PC-3 (cell line): ENCODE measurements at regions not wholly inside any gene's neighbourhood (a gene's known extent, or its start where the extent isn't known, plus 50 kb on each side); places are given as distances from the start of the nearest gene placed in this dataset.
A peak's percentile ranks its signal among the peaks of the same experiment; 100 is the strongest.

ENCODE experiments used
- ATAC-seq: fragments of 200-7000 bp; cut with Tn5 transposase; 2 replicates; pipeline ENCODE4 v1.9.1; 2020; ENCODE audit warnings: mild to moderate bottlenecking, moderate library complexity
- BruUV-seq: library from RNA; stranded (reverse); fragments of 400-500 nt; replicated peaks from 2 replicates; lab custom pipeline; 2021; lab: Mats Ljungman, UMichigan
- CTCF ChIA-PET: fragments of 300-600 bp; sonication (Branson Sonifier 250); formaldehyde crosslinking; loops from one replicate; lab custom pipeline; 2022; ENCODE audit warnings: antibody characterized with exemption; lab: Charles Lee
- POLR2A ChIA-PET: fragments of 300-600 bp; sonication (Branson Sonifier 250); formaldehyde crosslinking; loops from one replicate; lab custom pipeline; 2022; ENCODE audit warnings: antibody characterized with exemption; ENCODE audit not compliant: unreplicated experiment; lab: Charles Lee
- DNase-seq: peaks from one replicate; pipeline ENCODE4 v3.0.0-alpha.2; 2015
- H2AFZ ChIP-seq: fragments of 300-600 bp; sonication (generic); 2 replicates; pipeline ENCODE4 v1.6.0; 2016; ENCODE audit warnings: antibody characterized with exemption, low read length
- H3F3A ChIP-seq: fragments of 300-600 bp; sonication (generic); one replicate; pipeline ENCODE4 v1.6.0; 2017; ENCODE audit warnings: antibody characterized with exemption, low read length, control low read depth, mild to moderate bottlenecking; ENCODE audit not compliant: unreplicated experiment
- H3K27ac ChIP-seq: fragments of 300-600 bp; sonication (generic); 2 replicates; pipeline ENCODE4 v1.5.1; 2016; ENCODE audit warnings: mild to moderate bottlenecking, low read length
- H3K27me3 ChIP-seq: fragments of 300-600 bp; sonication (generic); 2 replicates; pipeline ENCODE4 v1.6.1; 2016; ENCODE audit warnings: low read length, mixed read lengths
- H3K36me3 ChIP-seq: fragments of 300-600 bp; sonication (generic); 2 replicates; pipeline ENCODE4 v1.6.1; 2016; ENCODE audit warnings: low read depth, mixed run types, low read length, mixed read lengths
- H3K4me1 ChIP-seq: fragments of 300-600 bp; sonication (generic); 2 replicates; pipeline ENCODE4 v1.5.1; 2016; ENCODE audit warnings: low read length; ENCODE audit not compliant: insufficient read depth
- H3K4me2 ChIP-seq: fragments of 300-600 bp; sonication (generic); 2 replicates; pipeline ENCODE4 v1.6.0; 2016; ENCODE audit warnings: low read length
- H3K4me3 ChIP-seq: fragments of 300-600 bp; sonication (generic); 2 replicates; pipeline ENCODE4 v1.5.1; 2016; ENCODE audit warnings: mild to moderate bottlenecking, low read length, mixed read lengths
- H3K79me2 ChIP-seq: fragments of 300-600 bp; sonication (generic); 2 replicates; pipeline ENCODE4 v1.6.1; 2017; ENCODE audit warnings: low read length, mixed read lengths
- H3K9ac ChIP-seq: fragments of 300-600 bp; sonication (generic); 2 replicates; pipeline ENCODE4 v1.6.0; 2016; ENCODE audit warnings: mild to moderate bottlenecking, low read length
- H3K9me2 ChIP-seq: fragments of 300-600 bp; sonication (generic); replicated peaks from 2 replicates; pipeline ENCODE4 v1.6.1; 2016; ENCODE audit warnings: mixed run types, low read length, mixed read lengths
- H3K9me3 ChIP-seq: fragments of 300-600 bp; sonication (generic); 2 replicates; pipeline ENCODE4 v1.6.1; 2016; ENCODE audit warnings: low read length, mixed read lengths
- H4K20me1 ChIP-seq: fragments of 300-600 bp; sonication (generic); 2 replicates; pipeline ENCODE4 v1.6.1; 2016; ENCODE audit warnings: low read length, mixed read lengths
- CTCF ChIP-seq: fragments of 300-600 bp; sonication (generic); conservative IDR thresholded peaks from 2 replicates; pipeline ENCODE4 v1.5.1; 2017; ENCODE audit warnings: antibody characterized with exemption, low read depth, mild to moderate bottlenecking, low read length
- EZH2 ChIP-seq: fragments of 300-600 bp; sonication (generic); IDR thresholded peaks from one replicate; pipeline ENCODE4 v1.6.1; 2017; ENCODE audit warnings: antibody characterized with exemption, mild to moderate bottlenecking, low read length; ENCODE audit not compliant: unreplicated experiment
- EZH2phosphoT487 ChIP-seq: fragments of 300-600 bp; sonication (generic); IDR thresholded peaks from 2 replicates; pipeline ENCODE4 v1.6.1; 2018; ENCODE audit warnings: mild to moderate bottlenecking, antibody characterized with exemption, low read length, borderline replicate concordance
- intact Hi-C: fragments of 100-400 bp; cut with micrococcal nuclease; formaldehyde crosslinking; loops from 2 replicates; pipeline ENCODE4 v1.9.0; 2023

- Histone ChIP-seq H3K9ac (no peak overlapping the region), H3K79me2 (no peaks in the 10 kb centered on the region), H3K27ac (no peak overlapping the region), H3F3A (no peaks in the 10 kb centered on the region), H3K36me3 (no peaks in the 10 kb centered on the region), H3K9me2 (no peaks in the 10 kb centered on the region), H3K9me3 (no peaks in the 10 kb centered on the region), H3K27me3 (no peaks in the 10 kb centered on the region), H3K4me3 (no peak overlapping the region), H4K20me1 (no peaks in the 10 kb centered on the region), H3K4me2 (no peak overlapping the region), H3K4me1 (peaks cover 17% of the 10 kb centered on the region), H2AFZ (no peak overlapping the region)
- CTCF ChIA-PET, result no interaction called here
- POLR2A ChIA-PET, result no interaction called here
- intact Hi-C loops, result no loop called here
- no peak for ATAC-seq
- DNase-seq, result no peak
- no TSS peak for BruUV-seq
- TF ChIP-seq CTCF (no peak), EZH2phosphoT487 (no peak), EZH2 (no peak)
These were observed 145.6 kb downstream of the DYRK2 start for GRCh38 chr12:67794161-67794560.

GRCh38 chr12:67795236-67795635 lies 146.7 kb downstream of the DYRK2 start:
- H3K27ac ChIP-seq, result no peak overlapping the region

More at GRCh38 chr12:67795236-67795635, 146.7 kb downstream of the DYRK2 start:
- Histone ChIP-seq H2AFZ (no peak overlapping the region), H4K20me1 (no peaks in the 10 kb centered on the region), H3K4me1 (peaks cover 16% of the 10 kb centered on the region), H3K79me2 (no peaks in the 10 kb centered on the region), H3F3A (no peaks in the 10 kb centered on the region), H3K4me3 (no peak overlapping the region), H3K9me2 (no peaks in the 10 kb centered on the region), H3K9me3 (no peaks in the 10 kb centered on the region), H3K4me2 (peak overlapping the region; percentile 25; the same call in 1 of the 2 replicates), H3K9ac (no peak overlapping the region), H3K36me3 (no peaks in the 10 kb centered on the region), H3K27me3 (no peaks in the 10 kb centered on the region)
- ATAC-seq (peak; percentile 88), DNase-seq (peak; percentile 60)
- BruUV-seq, result no TSS peak
- ChIA-PET CTCF (no interaction called here), POLR2A (no interaction called here)
- TF ChIP-seq EZH2phosphoT487, result no peak
- TF ChIP-seq EZH2, result no peak
- TF ChIP-seq CTCF, result no peak
- intact Hi-C loops, result no loop called here
